ENCODE measurements at regions not wholly inside any gene's neighbourhood (a gene's known extent, or its start where the extent isn't known, plus 50 kb on each side); places are given as distances from the start of the nearest gene placed in this dataset.

DNA sequence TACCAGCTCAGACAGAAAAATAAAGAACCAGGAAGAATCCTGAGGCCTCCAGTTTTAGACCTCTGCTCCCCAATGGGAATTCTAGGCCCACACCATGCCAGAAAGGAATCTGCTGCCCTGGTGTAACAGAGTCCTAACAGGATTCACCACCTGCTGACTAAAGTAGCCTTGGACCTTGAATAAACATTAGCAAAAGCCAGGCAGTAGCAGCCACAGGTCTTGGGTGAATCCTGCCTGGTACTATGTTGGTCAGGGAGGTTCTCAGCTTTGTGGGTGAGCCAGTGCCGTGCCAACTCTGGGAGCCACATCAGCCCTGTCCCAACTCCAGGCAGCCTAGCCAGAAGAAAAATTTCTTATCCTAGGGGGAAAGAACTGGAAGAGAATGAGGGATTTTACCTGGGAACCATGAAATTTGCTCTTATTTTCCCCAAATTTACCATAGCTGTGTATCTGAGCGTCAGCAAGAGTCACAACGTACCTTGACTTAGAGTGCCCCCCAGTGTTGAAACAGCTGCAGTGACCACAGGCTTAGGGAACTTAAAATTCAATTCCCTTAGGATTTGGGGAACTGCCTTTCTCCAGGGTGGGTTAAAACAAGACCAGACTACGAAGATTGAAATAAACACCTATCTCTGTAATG is 1895.6 kb upstream of the PRR20A start:
- H3K27me3 ChIP-seq (ENCODE audit: control insufficient read depth in 3 of 3, insufficient read depth in 3 of 3, low read length in 2 of 3), result no peaks in the 10 kb centered on the region
- ATAC-seq (ENCODE audit: insufficient read depth, low FRiP score) (no peak), DNase-seq (peak in 1 of 3 donors; percentile 12)
- H3K4me1 ChIP-seq (ENCODE audit: control insufficient read depth in 5 of 5, insufficient read depth in 5 of 5, low read length in 5 of 5), result no peaks in the 10 kb centered on the region
- H3K4me3 ChIP-seq, result no peak overlapping the region
- H3K27ac ChIP-seq (ENCODE audit: low read depth in 1 of 2, low read length in 1 of 2), result no peak overlapping the region
- H3K9ac ChIP-seq (ENCODE audit: insufficient read depth in 1 of 2, low read length in 2 of 2), result no peak overlapping the region
- TF ChIP-seq, protein P1, sequence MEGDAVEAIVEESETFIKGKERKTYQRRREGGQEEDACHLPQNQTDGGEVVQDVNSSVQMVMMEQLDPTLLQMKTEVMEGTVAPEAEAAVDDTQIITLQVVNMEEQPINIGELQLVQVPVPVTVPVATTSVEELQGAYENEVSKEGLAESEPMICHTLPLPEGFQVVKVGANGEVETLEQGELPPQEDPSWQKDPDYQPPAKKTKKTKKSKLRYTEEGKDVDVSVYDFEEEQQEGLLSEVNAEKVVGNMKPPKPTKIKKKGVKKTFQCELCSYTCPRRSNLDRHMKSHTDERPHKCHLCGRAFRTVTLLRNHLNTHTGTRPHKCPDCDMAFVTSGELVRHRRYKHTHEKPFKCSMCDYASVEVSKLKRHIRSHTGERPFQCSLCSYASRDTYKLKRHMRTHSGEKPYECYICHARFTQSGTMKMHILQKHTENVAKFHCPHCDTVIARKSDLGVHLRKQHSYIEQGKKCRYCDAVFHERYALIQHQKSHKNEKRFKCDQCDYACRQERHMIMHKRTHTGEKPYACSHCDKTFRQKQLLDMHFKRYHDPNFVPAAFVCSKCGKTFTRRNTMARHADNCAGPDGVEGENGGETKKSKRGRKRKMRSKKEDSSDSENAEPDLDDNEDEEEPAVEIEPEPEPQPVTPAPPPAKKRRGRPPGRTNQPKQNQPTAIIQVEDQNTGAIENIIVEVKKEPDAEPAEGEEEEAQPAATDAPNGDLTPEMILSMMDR (IDR thresholded peaks at IDR 0.05; ENCODE audit: control extremely low read depth, extremely low read depth), result no peak
- WGBS, 2 donors, result 67 to 76% methylated on average over 4 of the region's 4 CpGs
- no peaks in the 10 kb centered on the region for H3K36me3 ChIP-seq (ENCODE audit: control insufficient read depth in 4 of 4, insufficient read depth in 4 of 4, low read length in 4 of 4)
- H3K9me3 ChIP-seq (ENCODE audit: control insufficient read depth in 4 of 4, insufficient read depth in 3 of 4, low read length in 3 of 4), result peaks cover 0 to 5% (median 0%) of the 10 kb centered on the region in 4 donors

DNA sequence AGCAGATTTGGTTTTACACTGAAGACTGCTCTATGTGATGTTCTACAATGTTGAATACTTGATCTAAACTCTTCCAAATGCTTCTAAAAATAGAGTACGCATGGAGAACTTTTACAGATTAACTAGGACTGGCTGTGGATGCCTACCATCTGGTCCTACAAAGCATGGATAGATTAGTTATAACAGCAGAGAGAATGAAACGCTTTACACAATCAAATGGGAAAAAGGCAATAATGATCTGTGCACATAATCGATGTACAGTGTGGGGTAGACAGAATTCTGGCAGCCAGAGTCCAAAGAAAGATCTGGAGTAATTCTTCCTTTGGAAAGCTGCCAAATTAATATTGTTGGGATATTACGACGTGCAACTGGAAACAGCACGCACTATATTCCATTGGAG is 1885.5 kb upstream of the PRR20A start:
- ATAC-seq (ENCODE audit: insufficient read depth, low FRiP score), result no peak
- no peaks in the 10 kb centered on the region for H3K9me3 ChIP-seq (ENCODE audit: control insufficient read depth in 4 of 4, insufficient read depth in 3 of 4, low read length in 3 of 4)
- TF ChIP-seq, protein P1 (IDR thresholded peaks at IDR 0.05; ENCODE audit: control extremely low read depth, extremely low read depth), result no peak
- H3K4me3 ChIP-seq, result no peak overlapping the region
- 70 to 87% methylated on average over 6 of the region's 6 CpGs for whole genome bisulfite sequencing, 2 donors
- H3K27me3 ChIP-seq (ENCODE audit: control insufficient read depth in 3 of 3, insufficient read depth in 3 of 3, low read length in 2 of 3), result no peaks in the 10 kb centered on the region
- peak; percentile 79 to 97 (median 97) for DNase-seq
- H3K36me3 ChIP-seq (ENCODE audit: control insufficient read depth in 4 of 4, insufficient read depth in 4 of 4, low read length in 4 of 4), result no peaks in the 10 kb centered on the region
- H3K9ac ChIP-seq (ENCODE audit: insufficient read depth in 1 of 2, low read length in 2 of 2), result no peak overlapping the region
- H3K27ac ChIP-seq (ENCODE audit: low read depth in 1 of 2, low read length in 1 of 2), result no peak overlapping the region
- peaks cover 0 to 8% (median 0%) of the 10 kb centered on the region in 5 donors for H3K4me1 ChIP-seq (ENCODE audit: control insufficient read depth in 5 of 5, insufficient read depth in 5 of 5, low read length in 5 of 5)

DNA sequence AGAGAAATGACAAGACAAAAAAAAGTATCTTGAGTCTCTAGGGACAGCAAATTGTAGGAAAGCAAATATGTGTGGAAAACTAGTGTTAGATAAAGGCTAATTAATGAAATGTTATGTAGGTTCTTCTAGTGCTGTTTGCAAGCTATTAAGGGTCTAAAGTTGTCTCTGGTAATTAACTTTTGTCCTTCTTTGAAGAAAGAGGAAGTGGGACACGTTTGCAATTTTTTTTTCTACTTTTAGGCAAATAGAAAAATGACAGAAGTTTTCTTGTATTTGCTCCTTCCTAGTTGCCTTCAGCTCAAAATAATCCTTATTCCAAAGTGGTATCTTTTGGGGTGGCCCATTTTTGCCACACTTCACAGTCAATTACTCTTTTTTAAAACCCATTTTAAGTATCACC is 1877.7 kb upstream of the PRR20A start:
- WGBS, 2 donors, result 7 to 13% methylated on average over 1 of the region's 1 CpG
- no peak for ATAC-seq (ENCODE audit: insufficient read depth, low FRiP score)
- no peak overlapping the region for H3K9ac ChIP-seq (ENCODE audit: insufficient read depth in 1 of 2, low read length in 2 of 2)
- no peak for DNase-seq
- H3K36me3 ChIP-seq (ENCODE audit: control insufficient read depth in 4 of 4, insufficient read depth in 4 of 4, low read length in 4 of 4), result no peaks in the 10 kb centered on the region
- no peaks in the 10 kb centered on the region for H3K27me3 ChIP-seq (ENCODE audit: control insufficient read depth in 3 of 3, insufficient read depth in 3 of 3, low read length in 2 of 3)
- TF ChIP-seq, protein P1 (IDR thresholded peaks at IDR 0.05; ENCODE audit: control extremely low read depth, extremely low read depth), result no peak
- H3K4me3 ChIP-seq, result no peak overlapping the region
- H3K27ac ChIP-seq (ENCODE audit: low read depth in 1 of 2, low read length in 1 of 2), result no peak overlapping the region
- H3K4me1 ChIP-seq (ENCODE audit: control insufficient read depth in 5 of 5, insufficient read depth in 5 of 5, low read length in 5 of 5), result no peaks in the 10 kb centered on the region
- no peaks in the 10 kb centered on the region for H3K9me3 ChIP-seq (ENCODE audit: control insufficient read depth in 4 of 4, insufficient read depth in 3 of 4, low read length in 3 of 4)

DNA sequence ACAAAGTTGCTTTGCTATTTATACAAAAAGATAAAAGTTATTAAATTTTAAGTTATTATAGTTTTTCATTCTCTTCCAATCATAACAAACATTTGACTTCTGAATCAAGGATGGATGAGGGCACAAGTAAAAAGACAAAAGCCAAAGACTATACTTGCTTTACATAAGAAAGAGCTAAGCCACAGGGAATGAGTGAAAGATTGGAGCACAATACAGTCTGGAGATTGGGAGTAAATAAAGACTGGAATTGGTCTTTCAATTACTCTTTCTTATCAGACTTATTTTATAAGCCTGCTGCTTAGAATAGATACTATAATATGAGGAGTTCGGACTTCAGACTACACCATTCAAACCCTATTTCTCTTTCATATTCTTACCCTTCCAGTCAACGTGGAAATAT is 1874.1 kb upstream of the PRR20A start:
- no peak overlapping the region for H3K4me3 ChIP-seq
- no peaks in the 10 kb centered on the region for H3K9me3 ChIP-seq (ENCODE audit: control insufficient read depth in 4 of 4, insufficient read depth in 3 of 4, low read length in 3 of 4)
- no peaks in the 10 kb centered on the region for H3K27me3 ChIP-seq (ENCODE audit: control insufficient read depth in 3 of 3, insufficient read depth in 3 of 3, low read length in 2 of 3)
- H3K36me3 ChIP-seq (ENCODE audit: control insufficient read depth in 4 of 4, insufficient read depth in 4 of 4, low read length in 4 of 4), result no peaks in the 10 kb centered on the region
- DNase-seq (no peak), ATAC-seq (ENCODE audit: insufficient read depth, low FRiP score) (no peak)
- TF ChIP-seq, protein P1 (IDR thresholded peaks at IDR 0.05; ENCODE audit: control extremely low read depth, extremely low read depth), result no peak
- WGBS, 2 donors, result 56 to 61% methylated on average over 2 of the region's 2 CpGs
- no peak overlapping the region for H3K9ac ChIP-seq (ENCODE audit: insufficient read depth in 1 of 2, low read length in 2 of 2)
- H3K27ac ChIP-seq (ENCODE audit: low read depth in 1 of 2, low read length in 1 of 2), result no peak overlapping the region
- no peaks in the 10 kb centered on the region for H3K4me1 ChIP-seq (ENCODE audit: control insufficient read depth in 5 of 5, insufficient read depth in 5 of 5, low read length in 5 of 5)

Measured in lung (tissue), 11 donors.